GM18907 (cell line): ENCODE measurements at regions not wholly inside any gene's neighbourhood (a gene's known extent, or its start where the extent isn't known, plus 50 kb on each side); places are given as distances from the start of the nearest gene placed in this dataset.

Source experiments
- ATAC-seq: cut with Tn5 transposase; IDR thresholded peaks from one replicate; pipeline ENCODE4 v1.9.1; 2021; ENCODE audit warnings: mild to moderate bottlenecking, moderate library complexity; ENCODE audit not compliant: unreplicated experiment

DNA sequence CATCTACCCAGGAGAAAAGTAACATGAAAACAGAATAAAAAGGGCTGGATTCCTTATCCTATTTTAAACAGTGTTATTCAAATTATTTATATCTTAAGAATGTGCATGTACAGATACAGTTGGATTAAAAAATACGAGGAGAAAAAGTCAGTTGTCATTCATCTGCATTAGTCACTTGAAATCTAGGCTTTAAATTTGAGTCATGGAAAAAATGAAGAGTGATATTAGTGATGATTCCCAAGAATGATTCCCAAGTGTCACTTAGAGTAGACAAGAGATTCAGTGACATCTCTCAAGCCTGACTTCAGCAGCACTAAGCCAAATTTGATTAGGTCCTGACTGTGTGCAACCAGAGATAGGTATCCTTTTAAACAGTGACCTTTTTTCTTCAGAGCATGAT lies 394.2 kb downstream of the IRS1 start:
- no peak for ATAC-seq

DNA sequence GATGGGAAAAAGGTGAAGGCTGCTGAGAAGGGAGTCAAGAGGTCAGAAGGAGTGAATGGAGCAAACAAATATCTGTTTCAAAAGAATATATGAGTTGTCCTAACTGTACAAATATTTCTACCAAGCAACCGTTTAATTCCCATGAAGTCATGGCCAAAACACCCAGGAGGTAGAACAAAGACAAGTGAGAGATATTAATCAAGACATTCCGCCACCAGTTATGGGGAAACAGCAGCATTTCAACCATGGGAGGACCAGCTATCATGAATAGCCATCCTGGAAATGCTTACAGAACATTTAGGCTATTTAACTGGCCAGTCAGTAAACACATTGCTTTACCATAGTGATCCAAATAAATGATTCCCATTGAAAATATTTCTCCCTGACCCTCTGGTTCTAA lies 396.3 kb downstream of the IRS1 start:
- ATAC-seq: no peak

DNA sequence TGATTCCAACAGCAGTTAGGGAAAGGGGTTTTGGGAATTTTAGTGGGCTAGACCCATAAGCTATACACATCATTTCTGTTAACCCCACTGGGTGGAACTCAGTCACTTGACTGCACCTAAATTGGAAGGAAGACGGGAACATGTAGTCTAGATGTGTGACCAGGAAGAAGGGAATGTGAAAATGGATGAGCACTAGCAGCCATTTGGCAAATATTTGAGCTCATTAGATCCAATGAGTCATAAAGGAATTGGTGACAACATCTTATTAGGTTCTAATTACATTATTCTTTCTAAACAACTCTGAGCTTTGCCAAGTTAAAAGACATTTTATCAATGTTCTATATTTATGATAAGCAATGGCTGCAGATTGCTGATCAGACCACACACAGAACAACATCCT lies 400.6 kb downstream of the IRS1 start:
- ATAC-seq: no peak

DNA sequence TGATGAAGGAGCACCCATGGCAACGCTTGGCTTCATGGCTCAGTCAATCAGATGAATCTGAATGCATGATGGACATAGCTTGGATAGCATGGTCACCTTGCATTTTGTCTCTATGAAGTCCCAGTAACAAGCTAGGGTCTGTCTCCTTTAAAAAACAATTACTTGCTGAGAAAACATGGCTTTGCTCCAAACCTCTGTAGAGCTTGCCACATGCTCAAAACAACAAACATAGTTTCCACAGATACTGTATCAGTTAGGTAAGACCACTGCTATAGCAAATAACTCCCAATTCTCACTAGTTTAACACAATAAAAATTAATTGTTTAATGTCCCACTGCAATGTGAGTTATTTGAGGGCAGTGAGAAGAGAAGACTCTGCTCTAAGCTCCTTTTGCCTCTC lies 401.0 kb downstream of the IRS1 start:
- ATAC-seq: no peak

DNA sequence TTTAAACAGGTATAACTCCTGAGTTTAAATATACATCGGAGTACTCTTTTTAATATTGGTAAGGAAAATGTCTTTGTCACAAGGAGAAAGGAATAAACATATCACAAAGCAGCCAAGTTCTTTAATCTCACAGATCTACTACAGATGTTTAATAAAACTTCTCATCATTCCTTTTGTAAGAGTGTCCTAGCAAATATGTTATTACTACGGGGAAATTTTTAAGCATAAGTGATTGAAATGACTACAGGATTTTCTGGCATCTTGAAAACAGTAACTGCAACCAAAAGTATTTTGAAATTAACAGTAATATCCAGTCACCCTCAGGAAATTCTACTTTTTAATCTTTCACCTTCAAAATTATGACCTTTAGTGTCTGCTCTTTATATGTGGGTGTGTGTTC lies 403.1 kb downstream of the IRS1 start:
- ATAC-seq: no peak

DNA sequence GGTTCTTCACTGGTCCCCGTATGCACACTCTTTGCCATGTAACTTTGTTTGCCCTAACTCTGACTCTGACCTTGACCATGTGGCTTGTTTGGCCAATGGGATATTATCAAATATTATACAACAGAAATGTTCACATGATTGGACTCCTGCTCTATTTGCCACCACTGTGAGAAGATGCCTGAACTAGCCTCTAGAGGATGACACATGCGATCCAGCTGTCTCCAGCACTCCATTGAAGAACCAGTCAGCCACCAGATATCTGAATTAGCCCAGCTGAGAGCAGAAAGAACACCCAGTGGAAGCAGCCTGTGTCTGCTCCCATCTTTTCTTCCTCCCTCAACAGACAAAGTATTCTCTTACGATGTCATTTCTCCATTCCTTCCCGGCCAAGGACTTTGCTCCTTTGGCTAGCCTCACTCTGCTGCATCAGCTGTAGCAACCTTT lies 412.1 kb downstream of the IRS1 start:
- no peak for ATAC-seq

DNA sequence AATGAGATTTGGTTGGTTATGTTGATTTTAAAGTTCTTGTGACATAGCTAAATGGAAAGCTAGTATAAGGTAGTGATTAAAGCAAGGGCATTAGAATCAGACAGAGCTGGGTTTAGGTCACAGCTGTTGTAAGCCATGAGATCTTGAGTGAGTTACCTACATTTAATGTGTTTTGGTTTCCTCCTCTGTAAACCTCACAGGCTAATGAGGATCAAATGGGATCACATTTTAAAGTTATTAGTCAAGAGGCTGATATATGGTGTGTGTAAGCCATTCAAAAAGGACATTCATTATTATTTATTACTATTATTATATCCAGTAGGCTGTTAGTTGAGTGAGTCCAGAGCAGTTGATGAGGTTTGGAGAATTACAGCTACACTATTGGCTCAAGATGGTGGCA lies 416.2 kb downstream of the IRS1 start:
- ATAC-seq: no peak

DNA sequence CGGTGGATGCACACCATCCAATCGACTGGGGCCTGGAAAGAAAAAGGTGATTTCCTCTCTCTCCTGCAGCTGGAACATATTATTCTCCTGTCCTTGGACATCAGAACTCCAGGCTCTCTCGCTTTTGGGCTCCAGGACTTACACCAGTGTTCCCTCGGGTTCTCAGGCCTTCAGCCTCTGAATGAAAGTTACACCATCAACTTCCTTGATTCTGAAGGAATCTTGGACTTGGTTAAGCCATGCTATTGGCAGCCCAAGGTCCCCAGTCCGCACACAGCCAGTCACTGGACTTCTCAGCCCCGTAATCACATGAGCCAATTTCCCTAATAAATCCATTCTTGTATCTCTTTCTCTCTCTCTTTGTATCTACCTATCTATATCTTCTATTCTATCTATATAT lies 418.9 kb downstream of the IRS1 start:
- ATAC-seq: no peak

DNA sequence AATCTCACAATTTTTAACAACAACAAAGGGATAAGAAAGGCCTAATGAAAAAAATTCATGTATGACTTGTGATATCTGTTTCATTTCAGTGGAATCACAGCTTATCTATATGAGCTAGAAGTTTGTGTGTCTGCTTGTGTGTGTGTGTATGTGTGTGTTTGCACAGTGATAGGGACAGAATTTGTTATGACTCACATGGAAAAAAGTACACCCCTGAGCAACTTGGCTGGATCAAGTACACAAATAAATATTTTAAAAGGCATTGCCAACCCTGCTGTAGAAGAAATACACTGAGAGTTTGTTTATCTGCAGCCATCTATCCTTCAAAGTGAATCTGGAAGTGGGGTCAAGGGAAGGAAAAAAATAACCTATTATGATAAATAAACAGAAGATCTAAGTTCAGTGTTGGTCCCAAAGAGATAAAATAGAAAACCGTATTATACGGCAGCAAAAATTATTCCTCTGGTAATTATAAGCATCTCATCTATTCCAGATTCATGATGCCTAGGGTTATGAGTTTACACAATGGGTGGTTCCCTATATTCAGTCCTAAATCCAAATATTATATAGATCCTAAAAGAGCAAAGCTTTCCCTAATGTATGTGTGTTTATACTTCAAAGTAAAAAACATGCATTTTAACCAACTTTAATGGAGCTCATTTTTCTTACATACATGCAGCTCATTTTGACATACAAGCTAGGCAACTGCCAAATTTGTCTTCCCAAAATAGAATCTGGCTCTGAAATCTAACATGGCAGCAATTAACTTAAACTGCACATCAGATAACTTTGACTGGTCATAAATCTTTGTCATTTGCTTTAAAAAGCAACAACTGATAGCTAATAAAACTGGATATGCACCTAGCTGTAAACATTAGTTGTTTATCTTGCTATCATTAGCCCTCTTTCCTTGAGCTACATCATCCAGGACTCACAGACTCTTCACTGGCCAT lies 420.6 kb downstream of the IRS1 start:
- ATAC-seq: no peak

DNA sequence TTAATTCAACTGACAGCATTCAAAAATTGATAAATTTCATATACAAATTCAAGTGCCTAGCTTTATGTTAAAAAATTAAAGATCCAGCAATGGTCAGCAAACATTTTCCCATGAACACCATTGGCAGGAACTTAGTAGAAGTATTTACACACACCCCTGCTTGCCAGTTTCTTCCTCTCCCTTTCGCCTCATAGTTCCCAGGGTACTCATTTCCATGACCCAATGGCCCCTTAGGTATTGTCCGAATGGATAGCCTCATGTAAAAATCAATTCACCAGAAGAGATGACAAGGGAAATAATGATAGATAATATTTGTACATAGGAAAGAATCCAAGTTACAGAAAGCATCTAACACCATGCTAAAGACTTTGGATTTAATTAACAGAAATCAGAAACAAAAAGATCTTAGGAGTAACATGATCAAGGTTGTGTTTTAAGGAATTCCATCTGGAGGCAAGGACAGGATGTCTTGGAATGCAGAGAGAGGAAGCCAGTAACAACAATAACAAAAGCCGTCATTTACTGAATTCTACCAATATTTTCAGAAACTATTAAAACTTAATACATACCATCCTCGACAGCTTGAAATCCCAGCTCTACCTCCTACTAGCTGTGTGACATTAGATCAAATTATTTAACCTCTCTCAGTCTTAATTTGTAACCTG lies 423.0 kb downstream of the IRS1 start:
- no peak for ATAC-seq

DNA sequence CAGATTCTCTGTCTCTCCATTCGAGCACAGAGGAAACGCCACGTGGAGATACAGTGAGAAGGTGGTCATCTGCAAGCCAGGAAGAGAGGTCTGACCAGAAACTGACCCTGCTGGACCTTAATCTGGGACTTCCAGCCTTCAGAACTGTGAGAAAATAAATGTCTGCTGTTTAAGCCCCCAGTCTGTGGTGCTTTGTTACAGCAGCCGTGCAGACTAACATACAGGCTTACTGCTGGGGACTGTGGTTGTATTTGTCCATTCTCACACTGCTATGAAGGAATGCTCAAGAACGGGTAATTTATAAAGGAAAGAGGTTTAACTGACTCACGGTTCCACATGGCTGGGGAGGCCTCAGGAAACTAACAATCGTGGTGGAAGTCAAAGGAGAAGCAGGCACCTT lies 432.7 kb downstream of the IRS1 start:
- ATAC-seq: no peak

DNA sequence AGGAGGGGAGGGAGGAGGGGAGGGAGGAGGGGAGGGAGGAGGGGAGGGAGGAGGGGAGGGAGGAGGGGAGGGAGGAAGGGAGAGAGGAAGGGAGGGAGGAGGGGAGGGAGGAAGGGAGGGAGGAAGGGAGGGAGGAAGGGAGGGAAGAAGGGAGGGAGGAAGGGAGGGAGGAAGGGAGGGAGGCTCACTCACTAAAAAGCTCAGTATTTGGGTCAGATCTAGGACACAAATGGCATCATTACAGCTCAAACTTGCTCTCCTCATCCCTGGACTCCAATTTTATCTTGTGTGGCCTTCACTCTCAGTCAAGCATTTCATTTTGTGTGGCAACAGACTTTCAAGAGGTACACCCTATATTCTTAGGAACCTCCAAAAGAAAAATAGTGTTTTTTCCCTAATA lies 435.4 kb downstream of the IRS1 start:
- no peak for ATAC-seq

DNA sequence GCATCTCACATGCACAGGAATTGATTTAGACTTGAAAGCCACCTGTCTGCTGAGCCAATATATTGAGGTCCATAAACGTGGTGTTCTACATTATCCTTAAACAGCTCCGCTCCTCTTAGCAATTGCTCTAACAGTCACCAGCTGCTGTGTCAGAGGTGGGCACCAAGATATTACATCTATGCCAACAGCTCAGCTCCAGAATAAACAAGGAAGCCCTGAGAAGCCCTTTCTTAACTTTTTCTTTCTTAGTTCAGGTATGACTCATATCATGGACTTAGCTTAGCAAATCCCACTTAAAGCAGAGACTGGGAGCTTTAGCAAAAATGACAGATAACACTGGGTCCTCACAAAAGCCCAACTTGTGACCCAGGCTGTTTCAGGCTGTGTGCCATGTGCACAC lies 436.6 kb downstream of the IRS1 start:
- ATAC-seq: no peak

DNA sequence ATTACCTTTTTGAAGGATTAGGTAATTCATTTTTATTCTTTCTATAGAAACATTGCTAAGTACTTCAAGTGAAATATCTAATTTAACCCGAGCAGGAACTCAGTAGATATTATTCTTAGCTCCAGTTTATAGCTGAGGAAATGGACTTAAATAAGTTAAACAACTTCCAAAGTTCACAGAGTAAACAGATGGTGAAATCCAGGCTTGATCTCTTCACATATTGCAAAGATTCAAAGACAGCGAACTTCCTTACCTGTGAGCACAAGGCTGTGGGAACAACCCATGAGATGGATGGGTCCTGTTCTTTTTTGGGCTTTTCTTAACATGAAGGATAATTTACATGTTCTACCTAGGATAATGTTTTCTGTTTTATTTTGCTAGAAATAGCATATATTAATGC lies 439.0 kb downstream of the IRS1 start:
- ATAC-seq: no peak

DNA sequence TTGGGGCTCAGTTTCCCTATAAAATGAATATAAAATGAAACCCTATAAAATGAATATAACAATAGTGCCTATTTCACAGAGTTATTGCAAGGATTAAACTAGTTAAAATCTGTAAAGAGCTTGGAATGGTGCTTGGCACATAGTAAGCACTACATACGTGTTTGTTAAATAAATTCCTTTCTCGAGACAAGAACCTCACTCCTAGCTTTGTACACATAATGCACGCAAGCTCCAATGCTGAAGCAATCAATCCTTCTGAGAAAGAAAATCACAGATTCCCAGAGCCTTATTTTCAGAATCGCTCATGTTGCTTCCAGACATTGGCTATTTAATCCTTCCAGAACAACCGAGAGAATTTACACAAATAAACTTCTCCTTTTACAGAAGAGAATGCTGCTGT lies 440.9 kb downstream of the IRS1 start:
- ATAC-seq: no peak

DNA sequence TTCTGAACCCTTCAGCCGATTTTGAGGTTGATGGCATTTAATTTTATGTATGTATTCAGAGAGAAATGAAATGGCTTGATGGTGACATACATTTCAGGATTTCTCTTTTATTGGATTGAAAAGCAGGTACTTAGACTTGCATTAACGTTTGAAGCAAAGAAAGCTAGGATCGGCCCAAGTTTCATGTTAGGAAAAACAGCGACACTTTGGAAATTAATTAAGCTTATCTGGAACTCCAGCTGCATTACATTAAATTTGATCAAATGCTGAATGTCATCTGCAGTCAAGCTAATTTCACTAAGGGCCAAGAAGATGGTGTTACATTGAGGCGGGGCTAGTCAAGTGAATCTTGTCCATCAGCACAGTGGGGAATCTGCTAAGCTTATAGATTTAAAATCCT lies 441.8 kb downstream of the IRS1 start:
- no peak for ATAC-seq

DNA sequence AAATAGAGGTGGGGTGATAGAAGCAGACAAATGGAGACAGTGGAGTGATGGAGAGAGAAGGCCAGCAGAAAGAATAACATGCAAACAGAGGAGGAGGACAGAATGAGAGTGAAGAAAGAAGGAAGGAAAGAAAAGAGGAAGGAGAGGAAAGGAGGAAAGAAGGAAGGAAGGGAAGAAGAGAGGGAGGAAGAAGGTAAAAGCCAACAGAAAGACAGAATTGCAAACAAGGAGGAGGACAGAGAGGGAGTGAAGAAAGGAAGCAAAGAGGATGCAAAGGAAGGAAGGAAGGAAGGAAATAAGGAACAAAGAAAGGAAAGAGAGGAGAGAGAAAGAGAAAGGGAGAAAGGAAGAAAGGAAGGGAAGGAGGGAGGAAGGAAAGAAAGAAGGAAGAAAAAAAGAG lies 444.0 kb downstream of the IRS1 start:
- no peak for ATAC-seq

DNA sequence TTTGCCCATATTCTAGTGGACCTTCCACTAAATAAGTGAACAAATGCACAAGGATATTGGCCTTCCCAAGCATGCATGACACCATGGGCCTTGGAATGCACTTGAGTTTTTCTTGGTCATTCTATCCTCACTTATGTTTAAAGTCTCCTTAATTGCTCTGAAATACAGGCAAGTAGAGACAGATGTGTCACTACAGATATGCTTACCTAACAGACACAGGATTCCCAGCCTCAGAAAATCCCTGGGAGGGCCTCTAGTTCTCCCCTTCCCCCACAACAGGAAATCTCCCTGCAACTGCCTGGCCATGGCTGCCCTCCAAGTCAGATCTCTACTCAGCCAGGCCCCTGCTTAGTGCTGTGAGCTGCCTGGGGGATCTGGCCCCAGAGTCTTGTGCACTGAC lies 445.2 kb downstream of the IRS1 start:
- no peak for ATAC-seq

DNA sequence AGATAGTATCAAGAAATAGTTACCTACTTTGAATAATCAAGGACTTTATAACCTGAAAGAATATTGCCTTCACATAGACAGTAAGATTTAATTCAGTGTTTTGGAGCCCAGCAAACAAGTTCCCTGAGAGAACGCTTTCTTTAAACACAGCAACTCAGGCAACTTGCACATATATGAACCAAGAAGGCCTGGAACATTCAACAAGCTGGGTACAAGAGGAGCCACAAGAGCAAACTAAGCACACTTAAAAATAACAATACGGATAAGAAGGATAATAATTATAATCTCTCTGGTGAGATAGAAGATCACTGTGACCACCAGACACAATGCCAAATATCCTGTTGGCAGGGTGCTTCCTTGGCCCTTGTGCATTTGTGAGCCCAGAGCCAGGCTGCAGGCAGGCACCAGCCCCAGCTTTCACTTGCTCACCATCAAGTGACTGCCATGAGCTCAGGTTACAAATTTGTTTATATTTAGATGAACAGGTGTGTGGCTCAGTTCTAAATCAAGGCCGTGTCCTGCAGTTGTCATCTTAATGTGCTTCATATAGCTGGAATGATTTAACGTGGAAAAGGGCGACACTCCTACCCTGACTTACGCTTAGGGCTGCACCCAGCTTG lies 446.6 kb downstream of the IRS1 start:
- no peak for ATAC-seq

DNA sequence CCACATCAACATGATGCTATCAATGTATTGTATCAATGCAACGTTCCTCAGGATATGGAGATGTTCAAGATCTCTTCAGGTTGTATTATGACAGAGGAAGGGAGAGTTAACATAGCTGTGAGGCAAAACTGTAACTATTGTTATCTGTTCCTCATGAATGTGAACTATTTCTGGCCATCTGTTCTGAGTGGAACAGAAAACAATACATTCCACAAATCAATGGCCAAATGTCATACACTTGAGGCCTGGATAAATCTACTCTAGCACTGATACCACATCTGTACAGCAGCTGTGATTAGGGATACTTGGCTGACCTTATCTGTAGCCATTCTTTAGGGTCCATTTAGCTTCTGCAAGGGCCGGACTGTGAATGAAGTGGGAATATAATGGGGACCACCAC lies 447.9 kb downstream of the IRS1 start:
- ATAC-seq: no peak

DNA sequence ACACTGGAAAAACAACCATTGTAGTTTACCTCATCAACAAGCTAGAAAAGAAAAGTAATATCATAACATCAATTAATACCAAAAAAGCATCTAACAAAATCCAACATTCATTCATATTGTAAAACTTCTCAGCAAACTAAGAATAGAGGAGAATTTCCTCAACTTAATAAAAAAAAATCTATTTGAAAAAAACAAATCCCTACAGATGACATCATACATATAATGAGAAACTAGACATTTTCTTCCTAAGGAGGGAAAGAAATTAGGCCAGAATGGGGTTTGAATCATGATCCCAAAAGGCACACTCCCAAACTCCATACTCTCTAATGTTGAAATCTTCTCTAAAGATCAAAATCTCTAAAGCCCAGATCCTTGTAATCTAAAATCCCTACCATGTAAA lies 460.0 kb downstream of the IRS1 start:
- ATAC-seq: no peak

DNA sequence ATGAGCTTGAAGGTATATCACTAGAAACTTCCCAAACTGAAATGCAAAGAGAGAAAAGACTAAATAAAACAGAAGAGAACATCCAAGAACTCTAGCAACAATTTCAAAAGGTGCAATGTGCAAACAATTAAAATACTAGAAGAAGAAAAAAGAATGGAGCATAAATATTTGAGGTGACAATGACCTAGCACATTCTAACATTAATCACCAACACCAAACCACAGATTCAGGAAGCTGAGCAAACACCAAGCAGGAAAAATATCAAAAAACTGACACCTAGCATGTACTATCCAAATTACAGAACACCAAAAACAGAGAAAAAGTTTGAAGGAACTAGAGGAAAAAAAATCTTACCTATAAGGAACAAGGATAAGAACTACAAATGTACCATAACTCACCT lies 460.8 kb downstream of the IRS1 start:
- ATAC-seq: no peak
